MM.1S (cell line): ENCODE measurements at regions not wholly inside any gene's neighbourhood (a gene's known extent, or its start where the extent isn't known, plus 50 kb on each side); places are given as distances from the start of the nearest gene placed in this dataset.

ENCODE experiments used
- CTCF ChIP-seq: fragments of 300-600 bp; sonication (generic); IDR thresholded peaks from 2 replicates; pipeline ENCODE4 v1.5.1; 2016; ENCODE audit warnings: antibody characterized with exemption, low read length, mixed read lengths
- EZH2 ChIP-seq: fragments of 300-600 bp; sonication (generic); optimal IDR thresholded peaks from 2 replicates; pipeline ENCODE3; 2017; ENCODE audit warnings: low read depth, mild to moderate bottlenecking, antibody characterized with exemption, low read length, mixed read lengths

GRCh38 chr5:147968855-147969254 is 62.5 kb upstream of the C5orf46 start:
- no peak for TF ChIP-seq EZH2
- no peak for TF ChIP-seq CTCF
